A549 (cell line): ENCODE measurements at regions not wholly inside any gene's neighbourhood (a gene's known extent, or its start where the extent isn't known, plus 50 kb on each side); places are given as distances from the start of the nearest gene placed in this dataset.

Source experiments
- ATAC-seq, 2 experiments: fragments of 200-7000 bp in 1 of 2; fragments of >200 bp in 1 of 2; cut with Nextera tagmentation in 1 of 2; cut with Tn5 transposase in 1 of 2; 3 replicates each; pipeline versions ENCODE4 v1.8.0 to v1.9.1; 2018 to 2020; ENCODE audit warnings: mild to moderate bottlenecking in 1 of 2, moderate library complexity in 1 of 2
- CTCF ChIA-PET: fragments of 300-600 bp; sonication (Branson Sonifier 250); formaldehyde crosslinking; extraction: SDS; loops from one replicate; lab custom pipeline; 2021; ENCODE audit warnings: antibody characterized with exemption, inconsistent platforms; lab: Yijun Ruan, JAX
- POLR2A ChIA-PET: fragments of 350-600 bp; formaldehyde crosslinking; extraction: SDS; loops from one replicate; lab custom pipeline; 2021; ENCODE audit warnings: antibody characterized with exemption, inconsistent platforms; lab: Yijun Ruan, JAX
- DNase-seq, 2 experiments: peaks; one replicate each; pipeline versions ENCODE4 v3.0.0 to v3.0.0-alpha.2; 2011 to 2016; ENCODE audit warnings: low read depth in 1 of 2, low spot score in 1 of 2
- FAIRE-seq: peaks from 2 replicates; lab custom pipeline; 2011; peaks lifted over from hg19 to GRCh38; lab: Jason Lieb, UNC
- H3K27ac ChIP-seq, 2 experiments: fragments of >200 bp; sonication (Bioruptor Twin); formaldehyde crosslinking; 3 replicates each; pipeline ENCODE4 v1.5.1; 2016 to 2017
- H3K4me1 ChIP-seq: fragments of >200 bp; sonication (Bioruptor Twin); formaldehyde crosslinking; 3 replicates; pipeline ENCODE4 v1.6.1; 2016
- H3K4me2 ChIP-seq: fragments of >200 bp; sonication (Bioruptor Twin); formaldehyde crosslinking; 3 replicates; pipeline ENCODE4 v1.6.1; 2016
- H3K4me3 ChIP-seq: fragments of >200 bp; sonication (Bioruptor Twin); formaldehyde crosslinking; 3 replicates; pipeline ENCODE4 v1.5.1; 2016
- H3K9me3 ChIP-seq: fragments of >200 bp; sonication (Bioruptor Twin); formaldehyde crosslinking; 3 replicates; pipeline ENCODE4 v1.6.1; 2016
- BCL3 ChIP-seq: fragments of >200 bp; sonication (Bioruptor Twin); formaldehyde crosslinking; IDR thresholded peaks from 3 replicates; pipeline ENCODE4 v1.6.1; 2016
- BHLHE40 ChIP-seq: IDR thresholded peaks from 2 replicates; pipeline ENCODE4 v1.6.1; 2012; ENCODE audit warnings: low read depth, low read length, inconsistent platforms
- CBX8 ChIP-seq: fragments of 200-600 bp; sonication (generic); IDR thresholded peaks from 2 replicates; pipeline ENCODE4 v1.6.1; 2016
- EHMT2 ChIP-seq: fragments of 200-600 bp; sonication (generic); IDR thresholded peaks from 2 replicates; pipeline ENCODE4 v1.6.1; 2016; ENCODE audit warnings: antibody characterized with exemption, low read depth, mild to moderate bottlenecking, moderate library complexity
- ELK1 ChIP-seq: fragments of 150-350 bp; IDR thresholded peaks from 2 replicates; pipeline ENCODE4 v1.6.1; 2014; ENCODE audit warnings: low read depth, mild to moderate bottlenecking, low read length
- FOSL2 ChIP-seq, 2 experiments: fragments of 450-650 bp in 1 of 2; fragments of >200 bp in 1 of 2; sonication (Bioruptor Twin) in 1 of 2; formaldehyde crosslinking; IDR thresholded peaks; 2 replicates each; pipeline versions ENCODE4 v1.5.0 to v1.6.1; 2016 to 2020; ENCODE audit warnings: mild to moderate bottlenecking in 1 of 2, moderate library complexity in 1 of 2
- FOXS1 ChIP-seq: fragments of 250-450 bp; sonication (Bioruptor Pico); IDR thresholded peaks from 2 replicates; pipeline ENCODE4 v1.5.0; 2020; ENCODE audit warnings: mild to moderate bottlenecking, moderate library complexity
- GATA3 ChIP-seq: IDR thresholded peaks from 2 replicates; pipeline ENCODE4 v1.6.1; 2012; ENCODE audit warnings: borderline replicate concordance
- HDAC2 ChIP-seq: fragments of 200-600 bp; sonication (generic); IDR thresholded peaks from 2 replicates; pipeline ENCODE4 v1.6.1; 2016
- HOXA7 ChIP-seq: fragments of 250-450 bp; sonication (Bioruptor Pico); IDR thresholded peaks from 2 replicates; pipeline ENCODE4 v1.5.0; 2020; ENCODE audit warnings: mild to moderate bottlenecking, moderate library complexity
- JUNB ChIP-seq: fragments of >200 bp; sonication (Bioruptor Twin); formaldehyde crosslinking; IDR thresholded peaks from 2 replicates; pipeline ENCODE4 v1.6.1; 2016
- MAZ ChIP-seq: fragments of 150-350 bp; IDR thresholded peaks from 2 replicates; pipeline ENCODE4 v1.6.1; 2014; ENCODE audit warnings: antibody characterized with exemption, low read depth, low read length, borderline replicate concordance
- PBX3 ChIP-seq: IDR thresholded peaks from 2 replicates; pipeline ENCODE4 v1.6.1; 2012
- RCOR1 ChIP-seq: fragments of 150-350 bp; IDR thresholded peaks from 2 replicates; pipeline ENCODE4 v1.6.1; 2014; ENCODE audit warnings: antibody characterized with exemption, low read length, low read depth
- REST ChIP-seq: fragments of 200-600 bp; sonication (generic); IDR thresholded peaks from 2 replicates; pipeline ENCODE4 v1.6.1; 2016; ENCODE audit warnings: antibody characterized with exemption, mild to moderate bottlenecking, moderate library complexity
- RFX5 ChIP-seq: fragments of 450-650 bp; IDR thresholded peaks from 2 replicates; pipeline ENCODE4 v1.7.1; 2014; ENCODE audit warnings: antibody characterized with exemption, mild to moderate bottlenecking, moderate library complexity
- ZFP36 ChIP-seq: fragments of 450-650 bp; IDR thresholded peaks from 2 replicates; pipeline ENCODE4 v1.6.1; 2014; ENCODE audit warnings: borderline replicate concordance; ENCODE audit not compliant: partially characterized antibody
- ZSCAN20 ChIP-seq: fragments of 250-450 bp; sonication (Bioruptor Pico); IDR thresholded peaks from 2 replicates; pipeline ENCODE4 v1.8.0; 2022; ENCODE audit warnings: mild to moderate bottlenecking, moderate library complexity
- WGBS: methylation state at CpG from one replicate; pipeline ENCODE4 v1.1.6; 2017; ENCODE audit errors: missing lambda C conversion rate; 5-methylcytosine and 5-hydroxymethylcytosine counted together

- 38% methylated on average over 3 of the region's 3 CpGs for WGBS
- CTCF ChIA-PET = no interaction called here
- FAIRE-seq = no peak
These were observed 138.9 kb upstream of the ERG start for GRCh38 chr21:38637161-38637560.

More at GRCh38 chr21:38637161-38637560, 138.9 kb upstream of the ERG start:
- H3K4me3 ChIP-seq = no peak overlapping the region
- TF ChIP-seq HOXA7 (CRISPR knock-in tag) (no peak), GATA3 (no peak), EHMT2 (no peak), HDAC2 (no peak), FOXS1 (no peak), ZSCAN20 (CRISPR knock-in tag) (no peak), ELK1 (no peak), MAZ (no peak), BCL3 (no peak), RFX5 (no peak), RCOR1 (no peak), FOSL2 (IDR thresholded peaks at IDR 0.05) (no peak), FOSL2 (CRISPR knock-in tag; IDR thresholded peaks at IDR 0.05) (no peak), REST (no peak), PBX3 (no peak), ZFP36 (no peak), JUNB (no peak), CBX8 (no peak), BHLHE40 (no peak)
- no peak overlapping the region for H3K4me2 ChIP-seq
- H3K9me3 ChIP-seq = no peaks in the 10 kb centered on the region
- no peaks in the 10 kb centered on the region for H3K4me1 ChIP-seq
- ATAC-seq = no peak
- no peak for DNase-seq
- POLR2A ChIA-PET = no interaction called here
- H3K27ac ChIP-seq = no peak overlapping the region
